ENCODE measurements at regions not wholly inside any gene's neighbourhood (a gene's known extent, or its start where the extent isn't known, plus 50 kb on each side); places are given as distances from the start of the nearest gene placed in this dataset.

DNA sequence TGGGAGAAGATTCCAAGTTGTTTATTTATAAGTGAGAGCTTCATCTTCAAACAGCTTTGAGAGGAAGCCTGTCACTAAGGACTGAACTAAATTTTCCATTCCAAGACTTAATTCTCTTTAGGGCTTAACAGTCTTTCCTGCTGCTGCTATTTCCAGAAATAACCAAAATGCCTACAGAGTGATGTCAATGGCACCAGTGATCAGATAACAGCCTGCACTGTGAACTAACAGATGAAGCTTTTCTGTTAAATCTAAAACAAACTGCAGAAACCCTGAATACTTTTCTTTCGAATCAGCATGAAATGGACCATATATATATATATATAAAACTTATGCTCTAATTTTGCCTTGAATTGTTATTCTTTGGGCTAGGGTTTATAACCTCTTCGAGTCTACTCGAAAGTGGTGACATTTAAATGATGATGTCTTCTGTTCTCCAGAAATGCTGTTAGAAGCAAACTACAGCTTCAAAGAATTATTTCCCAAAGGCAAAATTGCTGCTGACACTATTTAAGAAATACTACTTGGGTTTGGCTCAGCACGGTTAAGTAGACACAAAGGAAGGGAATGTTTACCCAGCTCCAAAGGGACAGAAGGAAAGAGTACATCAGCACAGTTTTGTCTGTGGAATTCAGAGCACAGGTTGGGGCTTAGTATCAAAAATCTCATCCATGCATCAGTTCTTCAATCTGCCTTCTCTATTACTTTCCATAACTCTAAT lies 238.5 kb upstream of the LRRN1 start:
- DNase-seq: no peak
- ATAC-seq: no peak

- DNase-seq (no peak), ATAC-seq (no peak)
Measured at GRCh38 chr3:3559786-3560185, 239.4 kb upstream of the LRRN1 start.

DNA sequence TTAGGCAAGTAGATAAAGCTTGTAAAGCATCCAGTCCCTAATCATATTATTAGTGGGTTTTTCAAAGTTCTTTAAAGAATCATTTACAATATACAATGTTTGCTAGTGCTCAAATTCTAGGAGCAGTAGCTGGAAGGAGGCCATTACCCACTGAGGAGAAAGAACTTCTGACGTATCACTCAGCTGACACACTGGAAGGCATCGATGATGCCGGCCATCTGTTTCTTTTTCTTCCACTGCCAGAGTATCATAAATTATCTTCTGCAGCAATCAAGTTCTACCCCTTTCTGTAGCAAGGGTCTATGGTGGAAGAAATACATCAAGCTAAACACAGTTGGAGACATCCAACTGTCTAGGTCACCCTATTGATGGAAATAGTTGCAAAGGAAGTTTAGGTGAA lies 243.2 kb upstream of the LRRN1 start:
- ATAC-seq: no peak
- no peak for DNase-seq

DNA sequence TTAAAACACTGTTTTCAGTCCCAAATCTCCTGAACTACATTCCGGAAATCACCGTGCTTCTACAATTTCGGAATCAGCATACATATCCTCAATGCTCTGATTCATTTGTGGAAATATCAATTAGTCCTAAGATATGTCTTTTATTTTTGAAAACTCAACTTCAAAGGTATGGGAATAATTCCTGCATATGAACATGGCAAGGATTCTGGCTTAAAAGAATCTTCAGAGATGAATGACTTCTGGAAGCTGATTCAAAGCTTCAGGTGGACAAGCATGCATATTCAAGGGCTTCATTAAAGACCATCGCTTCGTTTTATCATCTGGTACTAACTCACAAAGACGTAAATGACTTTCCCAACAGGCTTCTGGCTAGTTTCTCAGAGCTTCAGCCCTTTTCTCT lies 246.0 kb upstream of the LRRN1 start:
- ATAC-seq: no peak
- DNase-seq: no peak

DNA sequence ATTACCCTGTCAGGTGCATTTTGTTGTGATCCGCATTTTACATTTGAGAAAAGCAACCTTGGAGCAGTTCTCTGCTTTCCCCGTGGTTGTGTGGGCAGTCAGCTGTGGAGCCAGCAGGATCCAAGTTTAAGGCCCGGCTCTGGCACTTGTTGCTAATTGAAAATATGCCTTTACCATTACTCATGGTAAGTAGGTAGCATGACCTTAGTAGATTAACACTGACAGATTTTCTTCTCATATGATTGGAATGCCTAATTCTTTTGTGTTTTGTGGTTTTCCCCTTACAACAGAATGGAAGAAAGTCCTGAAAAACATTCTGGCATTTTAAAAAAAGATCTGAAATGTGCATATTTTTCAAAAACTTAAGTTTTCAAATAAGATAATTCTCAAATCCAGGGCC lies 246.5 kb upstream of the LRRN1 start:
- ATAC-seq: no peak
- no peak for DNase-seq

DNA sequence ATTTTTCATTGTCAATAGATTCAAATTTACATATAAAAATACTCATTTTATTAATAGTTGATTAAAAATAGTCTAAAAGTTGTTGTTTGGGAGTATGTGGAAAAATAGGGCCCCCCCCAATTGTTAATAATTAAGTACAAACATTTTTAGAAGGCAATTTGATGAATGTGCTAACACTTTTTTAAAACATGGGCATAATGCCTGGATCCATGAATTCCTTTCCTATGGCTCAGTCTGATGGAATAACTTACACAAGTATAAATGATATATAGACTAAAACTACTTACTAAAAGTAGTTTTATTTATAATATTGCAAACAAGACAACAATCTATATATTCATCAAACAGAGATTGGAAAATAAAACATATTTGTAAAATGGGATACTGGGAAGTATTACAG lies 247.2 kb upstream of the LRRN1 start:
- ATAC-seq (no peak), DNase-seq (no peak)

DNA sequence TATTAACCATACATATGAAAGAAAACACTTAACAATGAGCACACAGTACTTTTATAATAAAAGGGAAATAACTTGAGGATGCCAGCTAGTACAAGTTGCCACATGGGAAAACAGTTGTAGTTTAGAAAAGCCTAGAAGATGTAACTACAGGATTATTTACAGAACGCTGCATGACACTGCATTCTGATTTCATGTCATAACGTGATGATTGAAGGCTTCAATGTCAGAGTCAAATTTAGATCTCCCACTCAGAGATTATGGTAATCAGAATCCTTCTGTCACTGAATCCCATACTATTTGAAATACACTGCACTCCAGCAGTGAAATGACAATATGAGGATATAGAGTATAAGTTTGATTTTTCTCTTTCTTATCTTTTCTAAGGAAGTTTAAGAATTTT lies 253.9 kb upstream of the LRRN1 start:
- DNase-seq (no peak), ATAC-seq (no peak)

DNA sequence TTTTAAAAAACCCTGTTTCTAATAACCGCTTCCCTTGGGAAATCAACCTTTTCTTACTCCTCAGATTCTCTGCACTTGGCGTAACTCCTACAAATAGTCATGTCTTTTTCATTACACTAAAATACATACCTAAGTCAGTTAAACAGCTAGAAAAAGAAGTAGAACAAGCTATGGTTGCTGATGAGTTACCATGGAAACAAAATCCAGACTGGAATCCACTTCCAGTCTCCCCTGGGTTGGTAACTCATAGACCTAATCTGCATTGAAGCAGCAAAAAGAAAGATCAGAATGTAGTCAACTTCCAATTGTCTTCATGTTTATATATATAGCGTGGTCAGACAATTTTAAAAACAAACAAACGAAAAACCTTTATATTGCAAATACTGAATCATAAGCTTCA lies 260.8 kb upstream of the LRRN1 start:
- DNase-seq: no peak
- ATAC-seq: no peak

GRCh38 chr3:3532508-3532907 lies 266.7 kb upstream of the LRRN1 start:
- ATAC-seq (no peak), DNase-seq (no peak)

GRCh38 chr3:3531476-3531875 lies 267.8 kb upstream of the LRRN1 start:
- DNase-seq (no peak), ATAC-seq (no peak)

DNA sequence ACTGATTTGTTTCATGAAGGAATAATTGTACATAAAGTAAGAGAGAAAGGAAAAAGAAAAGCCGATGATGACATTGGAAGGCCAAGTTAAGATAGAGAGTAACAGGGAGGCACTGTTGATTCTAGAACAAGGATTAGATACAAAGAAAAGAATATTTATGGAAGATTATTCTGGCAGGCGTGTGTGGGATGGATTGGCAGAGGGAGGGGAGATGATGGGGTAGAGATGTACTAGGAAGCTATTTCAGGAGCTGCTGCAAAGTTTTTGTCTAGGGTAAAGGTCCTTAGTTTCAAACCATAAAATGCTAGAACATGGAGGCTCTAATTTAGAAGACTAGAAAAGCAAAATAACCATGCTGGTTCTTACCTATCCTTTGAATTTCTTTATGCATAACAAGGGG lies 280.0 kb upstream of the LRRN1 start:
- no peak for ATAC-seq
- DNase-seq: no peak

GRCh38 chr3:3516996-3517395 lies 282.2 kb upstream of the LRRN1 start:
- ATAC-seq (no peak), DNase-seq (no peak)

- DNase-seq: no peak
- ATAC-seq: no peak
Measured at GRCh38 chr3:3516384-3516783, 282.8 kb upstream of the LRRN1 start.

- no peak for DNase-seq
- ATAC-seq: no peak
Measured at GRCh38 chr3:3509665-3510064, 289.6 kb upstream of the LRRN1 start.

GRCh38 chr3:3504686-3505085 lies 294.5 kb upstream of the LRRN1 start:
- no peak for DNase-seq
- no peak for ATAC-seq

DNA sequence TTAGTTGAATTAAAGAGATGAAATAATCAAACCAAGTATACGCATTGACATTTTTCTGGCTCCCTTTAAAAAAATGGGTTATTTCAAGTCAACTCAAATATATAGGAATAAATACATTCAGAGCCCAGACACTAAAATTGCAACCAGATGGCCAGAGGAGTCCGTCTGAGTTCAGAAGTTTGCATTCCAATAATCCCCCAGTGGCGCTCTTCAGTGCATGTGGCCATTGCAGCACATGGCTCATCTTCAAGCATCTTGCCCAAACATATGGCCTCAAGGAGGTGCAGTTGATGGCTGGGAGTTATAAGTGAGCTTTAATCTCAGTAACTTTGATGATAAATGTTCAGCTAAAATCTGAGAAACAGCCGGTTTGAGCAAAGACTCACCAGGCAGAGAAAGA lies 295.8 kb upstream of the LRRN1 start:
- ATAC-seq (no peak), DNase-seq (no peak)

DNA sequence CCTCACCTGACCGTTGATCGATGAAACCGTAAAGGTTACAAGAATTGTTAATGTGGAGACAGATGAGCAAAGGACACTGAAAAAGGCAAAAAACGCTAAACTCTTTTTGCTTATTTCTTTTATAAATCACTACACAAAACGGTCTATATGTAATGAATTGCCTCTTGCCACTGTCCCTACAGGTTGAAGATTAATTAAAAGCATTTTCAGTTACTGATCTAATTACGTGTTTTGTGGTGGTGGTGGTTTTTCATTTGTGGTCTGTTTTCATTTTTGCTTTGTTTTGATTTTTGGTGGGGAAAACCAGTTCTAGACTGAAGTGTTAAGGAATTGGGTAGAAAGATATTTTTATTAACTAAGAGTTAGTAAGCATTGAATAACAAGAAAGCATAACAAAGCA lies 299.2 kb upstream of the LRRN1 start:
- ATAC-seq: no peak
- no peak for DNase-seq

GRCh38 chr3:3499012-3499562 lies 300.1 kb upstream of the LRRN1 start:
- ATAC-seq (no peak), DNase-seq (no peak)

DNA sequence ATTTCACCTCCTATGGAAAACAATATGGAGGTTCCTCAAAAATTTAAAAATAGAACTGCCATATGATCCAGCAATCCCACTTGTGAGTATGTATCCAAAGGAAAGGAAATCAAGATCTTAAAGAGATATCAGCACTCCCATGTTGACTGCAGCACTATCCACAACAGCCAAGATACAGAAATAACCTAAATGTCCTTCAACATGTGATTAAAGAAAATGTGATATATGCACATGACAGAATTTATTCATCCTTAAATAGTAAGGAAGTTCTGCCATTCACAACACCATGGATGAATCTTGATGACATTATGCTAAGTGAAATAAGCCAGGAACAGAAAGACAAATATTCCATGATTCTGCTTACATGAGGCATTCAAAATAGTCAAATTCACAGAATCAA lies 303.6 kb upstream of the LRRN1 start:
- no peak for DNase-seq
- no peak for ATAC-seq

DNA sequence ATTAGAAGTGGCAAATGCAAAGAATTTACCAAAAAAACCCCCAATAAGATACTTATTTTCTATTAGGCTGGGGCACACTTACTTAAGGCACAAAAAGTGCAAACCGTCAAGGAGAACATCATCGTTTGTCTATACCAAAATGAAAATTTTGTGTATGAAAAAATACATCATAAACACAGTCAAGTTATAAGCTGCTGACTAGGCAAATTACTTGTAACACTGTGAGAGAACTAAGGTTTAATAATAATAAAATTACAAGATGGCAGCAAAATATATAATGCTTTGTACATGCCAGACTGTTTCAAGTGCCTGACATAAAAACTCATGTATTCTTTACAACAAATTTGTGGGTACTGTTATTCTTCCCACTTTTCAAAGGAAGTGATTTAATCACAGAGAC lies 297.2 kb upstream of the CRBN start:
- ATAC-seq: no peak
- no peak for DNase-seq

DNA sequence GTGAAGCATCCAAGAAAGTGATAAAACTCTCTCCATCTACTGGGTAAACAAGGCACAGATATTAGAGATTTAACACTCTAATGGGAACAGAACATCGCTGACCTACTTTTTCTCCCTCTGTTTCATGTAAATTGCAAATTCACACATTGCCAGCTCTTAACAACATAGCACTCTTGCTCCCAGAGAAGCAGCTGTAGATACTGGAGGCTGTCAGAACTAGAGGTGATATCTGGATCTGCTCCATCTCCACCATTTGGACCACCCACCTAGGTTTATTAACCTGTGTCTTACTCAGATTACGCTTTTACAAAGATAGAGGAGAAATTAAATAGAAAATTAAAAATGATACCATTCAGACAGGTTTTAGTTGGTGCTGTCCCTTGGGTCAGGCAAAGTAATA lies 289.1 kb upstream of the CRBN start:
- DNase-seq (no peak), ATAC-seq (no peak)

GRCh38 chr3:3464131-3464530 lies 284.6 kb upstream of the CRBN start:
- DNase-seq (no peak), ATAC-seq (no peak)

DNA sequence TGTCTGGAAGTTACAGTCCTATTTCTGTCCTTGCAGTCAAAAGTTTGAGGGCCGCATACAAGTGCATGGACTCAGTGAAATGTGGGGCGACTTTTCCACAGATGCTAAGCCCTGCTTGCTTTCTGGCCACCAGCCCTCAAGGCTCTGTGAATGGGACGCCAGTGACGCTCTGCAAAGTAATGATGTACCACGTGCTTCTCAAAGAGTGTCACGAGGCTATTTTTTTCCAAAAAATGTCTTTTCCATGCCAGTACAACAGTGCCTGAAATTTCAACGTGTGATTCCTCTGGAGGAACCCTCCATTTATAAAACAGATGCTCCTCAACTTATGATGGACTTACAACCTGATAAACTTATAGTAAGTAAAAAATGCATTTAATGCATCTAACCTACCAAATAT lies 281.8 kb upstream of the CRBN start:
- ATAC-seq: no peak

GRCh38 chr3:3448468-3448867 lies 269.0 kb upstream of the CRBN start:
- ATAC-seq (no peak), DNase-seq (no peak)

More for the DNA sequence above, 281.8 kb upstream of the CRBN start:
- DNase-seq: no peak

GRCh38 chr3:3447641-3448040 lies 268.1 kb upstream of the CRBN start:
- no peak for ATAC-seq
- no peak for DNase-seq
